Stimulated activated naive B cell treated with anti-CD40 and anti-IgM and Interleukin-4, amounts not matched to agents 10 μg/mL and 1 μg/mL and 100 μg/mL, for 72 hours (primary cell): ENCODE measurements at regions not wholly inside any gene's neighbourhood (a gene's known extent, or its start where the extent isn't known, plus 50 kb on each side); places are given as distances from the start of the nearest gene placed in this dataset.
A peak's percentile ranks its signal among the peaks of the same experiment; 100 is the strongest.
"Not testable (repeated sequence)": the region's sequence is repeated elsewhere in the genome, so short reads cannot be mapped to it uniquely, and the experiment has no call there.

Experiments
- ATAC-seq, 2 donors: fragments of 150-1000 bp; cut with Tn5 transposase; replicated peaks; 2 replicates each; pipeline ENCODE4 v1.10.0; 2021; ENCODE audit warnings: moderate library complexity in 1 of 2
- DNase-seq: peaks from one replicate; pipeline ENCODE4 v3.0.0; 2021
- H3K27ac Mint-ChIP-seq: one replicate; pipeline ENCODE4 v1.8.0; 2022; ENCODE audit warnings: mild to moderate bottlenecking, mixed read lengths
- H3K27me3 Mint-ChIP-seq, 2 donors: one replicate each; pipeline ENCODE4 v1.8.0; 2022; ENCODE audit warnings: mixed read lengths in 2 of 2
- H3K36me3 Mint-ChIP-seq, 2 donors: one replicate each; pipeline ENCODE4 v1.8.0; 2022; ENCODE audit warnings: mixed read lengths in 2 of 2, mild to moderate bottlenecking in 1 of 2
- H3K4me1 Mint-ChIP-seq, 2 donors: one replicate each; pipeline ENCODE4 v1.8.0; 2022; ENCODE audit warnings: mixed read lengths in 2 of 2, mild to moderate bottlenecking in 1 of 2
- H3K4me3 Mint-ChIP-seq, 2 donors: one replicate each; pipeline ENCODE4 v1.8.0; 2022; ENCODE audit warnings: mild to moderate bottlenecking in 2 of 2, mixed read lengths in 2 of 2, moderate library complexity in 1 of 2
- H3K9me3 Mint-ChIP-seq, 2 donors: one replicate each; pipeline ENCODE4 v1.8.0; 2022; ENCODE audit warnings: mixed read lengths in 2 of 2, mild to moderate bottlenecking in 1 of 2

- ATAC-seq (no peak), DNase-seq (no peak)
- H3K4me3 Mint-ChIP-seq = no peak overlapping the region
- H3K9me3 Mint-ChIP-seq = peaks cover 13 to 15% of the 10 kb centered on the region in 2 donors
- H3K36me3 Mint-ChIP-seq = no peaks in the 10 kb centered on the region
- peaks cover 4 to 17% of the 10 kb centered on the region in 2 donors for H3K4me1 Mint-ChIP-seq
- no peak overlapping the region for H3K27ac Mint-ChIP-seq
- H3K27me3 Mint-ChIP-seq = peaks cover 3 to 8% of the 10 kb centered on the region in 2 donors
These were observed 1214.1 kb downstream of the DIAPH3 start for GRCh38 chr13:58949646-58950045.

DNA sequence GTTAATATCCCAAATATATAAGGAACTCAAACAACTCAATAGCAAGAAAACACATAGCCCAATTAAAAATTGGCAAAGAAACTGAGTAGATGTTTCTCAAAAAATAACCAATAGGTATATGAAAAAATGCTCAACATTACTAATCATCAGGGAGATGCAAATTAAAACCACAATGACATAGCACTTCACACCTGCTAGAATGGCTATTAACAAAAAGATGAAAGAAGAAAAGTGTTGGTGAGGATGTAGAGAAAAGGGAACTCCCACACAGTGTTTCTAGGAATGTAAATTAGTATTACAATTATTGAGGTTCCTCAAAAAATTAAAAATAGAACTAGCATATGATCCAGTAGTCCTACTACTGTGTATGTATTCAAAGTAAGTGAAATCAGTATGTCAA, 1212.8 kb downstream of the DIAPH3 start:
- H3K27ac Mint-ChIP-seq = no peak overlapping the region
- H3K9me3 Mint-ChIP-seq = peaks cover 12 to 17% of the 10 kb centered on the region in 2 donors
- DNase-seq (no peak), ATAC-seq (no peak)
- H3K36me3 Mint-ChIP-seq = no peaks in the 10 kb centered on the region
- H3K4me1 Mint-ChIP-seq = peaks cover 11 to 25% of the 10 kb centered on the region in 2 donors
- no peak overlapping the region for H3K4me3 Mint-ChIP-seq
- H3K27me3 Mint-ChIP-seq = peaks cover 0 to 3% of the 10 kb centered on the region in 2 donors

- H3K4me3 Mint-ChIP-seq = no peak overlapping the region
- no peaks in the 10 kb centered on the region for H3K36me3 Mint-ChIP-seq
- DNase-seq (peak; percentile 17), ATAC-seq (peak; percentile 94)
- H3K9me3 Mint-ChIP-seq = peaks cover 11 to 12% of the 10 kb centered on the region in 2 donors
- peaks cover 15 to 25% of the 10 kb centered on the region in 2 donors for H3K4me1 Mint-ChIP-seq
- H3K27ac Mint-ChIP-seq = no peak overlapping the region
- H3K27me3 Mint-ChIP-seq = no peaks in the 10 kb centered on the region
These were observed 1210.1 kb downstream of the DIAPH3 start for GRCh38 chr13:58953638-58954037.

GRCh38 chr13:58955546-58956385, 1208.0 kb downstream of the DIAPH3 start:
- ATAC-seq (peak; percentile 67 to 73), DNase-seq (peak; percentile 1)
- Mint-ChIP-seq H3K27me3 (no peaks in the 10 kb centered on the region), H3K27ac (no peak overlapping the region), H3K4me3 (no peak overlapping the region), H3K9me3 (peaks cover 4% of the 10 kb centered on the region in 2 donors), H3K36me3 (no peaks in the 10 kb centered on the region), H3K4me1 (peaks cover 15 to 22% of the 10 kb centered on the region in 2 donors)

DNA sequence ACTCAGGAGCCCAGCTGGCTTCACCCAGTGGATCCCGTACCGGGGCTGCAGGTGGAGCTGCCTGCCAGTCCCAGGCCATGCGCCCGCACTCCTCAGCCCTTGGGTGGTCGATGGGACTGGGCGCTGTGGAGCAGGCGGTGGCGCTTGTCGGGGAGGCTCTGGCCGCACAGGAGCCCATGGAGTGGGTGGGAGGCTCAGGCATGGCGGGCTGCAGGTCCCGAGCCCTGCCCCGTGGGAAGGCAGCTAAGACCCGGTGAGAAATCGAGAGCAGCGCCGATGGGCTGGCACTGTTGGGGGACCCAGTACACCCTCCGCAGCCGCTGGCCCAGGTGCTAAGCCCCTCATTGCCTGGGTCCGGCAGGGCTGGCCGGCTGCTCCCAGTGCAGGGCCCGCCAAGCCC, 1205.6 kb downstream of the DIAPH3 start:
- not testable (repeated sequence) for H3K9me3 Mint-ChIP-seq, DNase-seq, H3K27ac Mint-ChIP-seq, H3K36me3 Mint-ChIP-seq, ATAC-seq, H3K4me3 Mint-ChIP-seq, H3K27me3 Mint-ChIP-seq
- H3K4me1 Mint-ChIP-seq = peaks cover 15% of the 10 kb centered on the region in 2 donors

GRCh38 chr13:58960888-58961287, 1202.8 kb downstream of the DIAPH3 start:
- no peak for ATAC-seq

GRCh38 chr13:58963321-58963720, 1200.4 kb downstream of the DIAPH3 start:
- no peak overlapping the region for H3K4me3 Mint-ChIP-seq
- no peak overlapping the region for H3K27ac Mint-ChIP-seq
- no peak for ATAC-seq
- H3K4me1 Mint-ChIP-seq = no peaks in the 10 kb centered on the region
- DNase-seq = no peak
- H3K27me3 Mint-ChIP-seq = no peaks in the 10 kb centered on the region
- peaks cover 1 to 2% of the 10 kb centered on the region in 2 donors for H3K9me3 Mint-ChIP-seq
- H3K36me3 Mint-ChIP-seq = no peaks in the 10 kb centered on the region

More at GRCh38 chr13:58960888-58961287, 1202.8 kb downstream of the DIAPH3 start:
- Mint-ChIP-seq H3K27ac (no peak overlapping the region), H3K4me1 (peaks cover 0 to 4% of the 10 kb centered on the region in 2 donors), H3K36me3 (no peaks in the 10 kb centered on the region), H3K9me3 (peaks cover 0 to 2% of the 10 kb centered on the region in 2 donors), H3K27me3 (no peaks in the 10 kb centered on the region), H3K4me3 (no peak overlapping the region)
- DNase-seq = no peak

GRCh38 chr13:58964048-58964447, 1199.7 kb downstream of the DIAPH3 start:
- ATAC-seq = no peak
- Mint-ChIP-seq H3K4me3 (no peak overlapping the region), H3K9me3 (peaks cover 3 to 5% of the 10 kb centered on the region in 2 donors), H3K4me1 (no peaks in the 10 kb centered on the region), H3K36me3 (no peaks in the 10 kb centered on the region), H3K27me3 (no peaks in the 10 kb centered on the region), H3K27ac (no peak overlapping the region)
- DNase-seq = no peak

DNA sequence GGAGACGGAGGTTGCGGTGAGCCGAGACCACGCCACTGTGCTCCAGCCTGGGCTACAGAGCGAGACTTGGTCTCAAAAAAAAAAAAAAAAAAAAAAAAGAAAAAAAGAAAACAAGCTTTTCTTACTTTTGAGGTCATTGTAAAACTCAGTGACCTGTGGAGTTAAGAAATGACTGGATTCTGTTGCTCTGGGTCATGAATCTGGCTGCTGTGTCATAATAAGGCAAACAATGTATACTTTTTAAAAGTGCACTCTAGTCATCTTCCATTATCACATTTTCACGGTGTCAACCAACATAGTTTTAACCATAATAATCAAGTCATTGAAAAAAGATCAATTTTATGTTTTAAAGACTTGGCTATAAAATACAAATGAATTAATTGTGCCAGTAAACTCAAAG, 1186.6 kb downstream of the DIAPH3 start:
- Mint-ChIP-seq H3K9me3 (no peaks in the 10 kb centered on the region), H3K27ac (no peak overlapping the region), H3K4me1 (no peaks in the 10 kb centered on the region), H3K27me3 (no peaks in the 10 kb centered on the region), H3K36me3 (no peaks in the 10 kb centered on the region), H3K4me3 (no peak overlapping the region)
- DNase-seq = no peak
- ATAC-seq = no peak

GRCh38 chr13:58978331-58978730, 1185.4 kb downstream of the DIAPH3 start:
- ATAC-seq (no peak), DNase-seq (no peak)
- Mint-ChIP-seq H3K36me3 (no peaks in the 10 kb centered on the region), H3K27ac (no peak overlapping the region), H3K4me1 (no peaks in the 10 kb centered on the region), H3K27me3 (no peaks in the 10 kb centered on the region), H3K9me3 (peaks cover under 1 to 3% of the 10 kb centered on the region in 2 donors), H3K4me3 (no peak overlapping the region)

DNA sequence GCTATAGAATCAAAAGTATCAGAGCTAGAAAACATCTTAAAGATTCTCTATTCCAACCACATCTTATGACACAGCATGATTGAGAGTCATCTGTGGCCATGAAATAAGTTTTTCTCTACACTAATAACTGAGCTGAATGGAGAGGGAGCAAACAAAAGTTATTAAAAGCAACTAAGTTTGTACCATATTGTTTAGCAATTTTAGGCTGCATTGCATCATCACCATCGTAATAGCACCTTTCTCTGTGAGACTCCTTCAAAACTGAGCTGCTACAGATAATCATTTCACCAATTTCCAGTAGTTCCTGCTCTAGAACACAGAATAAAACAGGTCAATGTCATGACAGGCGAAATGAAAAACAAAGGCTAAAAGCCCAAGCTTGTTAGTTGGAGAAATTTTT, 1183.9 kb downstream of the DIAPH3 start:
- DNase-seq (no peak), ATAC-seq (no peak)
- H3K9me3 Mint-ChIP-seq = peaks cover 7 to 8% of the 10 kb centered on the region in 2 donors
- H3K36me3 Mint-ChIP-seq = no peaks in the 10 kb centered on the region
- H3K4me3 Mint-ChIP-seq = no peak overlapping the region
- H3K4me1 Mint-ChIP-seq = no peaks in the 10 kb centered on the region
- no peak overlapping the region for H3K27ac Mint-ChIP-seq
- no peaks in the 10 kb centered on the region for H3K27me3 Mint-ChIP-seq

DNA sequence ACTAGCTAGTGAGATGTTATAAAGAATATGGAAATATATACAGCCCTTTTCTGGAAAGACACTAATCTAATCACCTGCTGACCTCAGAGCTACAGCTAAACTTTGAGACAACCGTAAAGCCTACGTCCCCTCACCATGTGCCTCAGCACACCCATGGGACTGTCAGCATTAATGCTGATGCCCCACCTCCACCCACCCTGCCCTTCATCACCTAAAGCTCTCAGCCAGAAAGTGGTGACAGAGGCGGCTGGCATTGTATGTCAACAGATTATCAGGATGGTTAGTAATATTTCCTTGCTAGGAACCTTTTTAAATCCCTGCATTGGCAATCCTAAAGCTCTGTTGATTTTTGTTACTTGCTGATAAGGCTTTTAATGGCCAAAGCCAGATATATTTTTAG, 1177.9 kb downstream of the DIAPH3 start:
- ATAC-seq = no peak
- Mint-ChIP-seq H3K36me3 (no peaks in the 10 kb centered on the region), H3K4me1 (no peaks in the 10 kb centered on the region), H3K9me3 (peaks cover 7 to 9% of the 10 kb centered on the region in 2 donors), H3K4me3 (no peak overlapping the region), H3K27ac (no peak overlapping the region), H3K27me3 (no peaks in the 10 kb centered on the region)
- no peak for DNase-seq

DNA sequence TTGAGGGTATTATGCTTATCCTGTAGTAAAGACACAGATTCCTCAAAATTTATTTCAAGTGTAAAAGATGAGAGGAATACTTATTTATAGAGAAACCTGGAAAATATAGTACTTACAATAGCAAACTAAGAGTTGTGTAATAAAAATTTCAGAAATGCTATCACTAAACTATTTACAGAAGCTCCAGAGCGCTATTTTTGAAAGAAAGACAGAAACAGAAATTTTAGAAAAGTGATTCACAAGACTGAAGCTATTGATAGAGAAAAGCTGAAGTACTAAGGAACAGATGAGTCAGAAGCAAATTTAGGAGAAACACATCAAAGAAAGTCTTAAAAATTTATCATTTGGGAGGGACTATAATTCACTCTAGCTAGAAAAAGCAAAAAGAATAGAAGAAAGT, 1174.2 kb downstream of the DIAPH3 start:
- ATAC-seq (no peak), DNase-seq (no peak)
- Mint-ChIP-seq H3K9me3 (peaks cover 0 to 3% of the 10 kb centered on the region in 2 donors), H3K36me3 (no peaks in the 10 kb centered on the region), H3K4me3 (no peak overlapping the region), H3K4me1 (no peaks in the 10 kb centered on the region), H3K27ac (no peak overlapping the region), H3K27me3 (no peaks in the 10 kb centered on the region)

DNA sequence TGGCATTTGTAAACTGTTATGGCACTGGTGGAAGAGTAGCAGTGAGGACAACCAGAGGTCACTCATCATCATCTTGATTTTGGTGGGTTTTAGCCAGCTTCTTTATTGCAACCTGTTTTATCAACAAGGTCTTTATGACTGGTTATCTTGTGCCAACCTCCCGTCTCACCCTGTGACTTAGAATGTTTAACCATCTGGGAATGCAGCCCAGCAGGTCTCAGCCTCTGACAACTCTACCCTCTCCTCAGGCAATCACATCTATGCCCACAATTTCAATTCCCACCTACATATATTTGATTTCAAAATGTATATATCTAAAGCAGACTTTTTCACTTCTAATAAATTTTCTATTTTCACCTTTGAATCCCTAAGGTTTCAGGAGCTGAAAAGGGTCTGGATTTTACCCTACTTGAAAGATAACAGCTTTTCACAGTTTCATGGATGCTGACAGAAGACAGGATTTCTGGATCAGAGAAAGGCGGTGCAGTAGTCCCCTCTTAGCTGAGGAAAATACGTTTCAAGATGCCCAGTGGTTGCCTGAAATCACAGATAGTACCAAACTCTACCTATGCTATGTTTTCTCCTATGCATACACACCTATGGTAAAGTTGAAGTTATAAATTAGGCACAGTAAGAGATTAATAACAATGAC, 1171.8 kb downstream of the DIAPH3 start:
- Mint-ChIP-seq H3K36me3 (no peaks in the 10 kb centered on the region), H3K9me3 (no peaks in the 10 kb centered on the region), H3K4me1 (no peaks in the 10 kb centered on the region), H3K27ac (no peak overlapping the region), H3K27me3 (no peaks in the 10 kb centered on the region), H3K4me3 (no peak overlapping the region)
- DNase-seq (no peak), ATAC-seq (no peak)

DNA sequence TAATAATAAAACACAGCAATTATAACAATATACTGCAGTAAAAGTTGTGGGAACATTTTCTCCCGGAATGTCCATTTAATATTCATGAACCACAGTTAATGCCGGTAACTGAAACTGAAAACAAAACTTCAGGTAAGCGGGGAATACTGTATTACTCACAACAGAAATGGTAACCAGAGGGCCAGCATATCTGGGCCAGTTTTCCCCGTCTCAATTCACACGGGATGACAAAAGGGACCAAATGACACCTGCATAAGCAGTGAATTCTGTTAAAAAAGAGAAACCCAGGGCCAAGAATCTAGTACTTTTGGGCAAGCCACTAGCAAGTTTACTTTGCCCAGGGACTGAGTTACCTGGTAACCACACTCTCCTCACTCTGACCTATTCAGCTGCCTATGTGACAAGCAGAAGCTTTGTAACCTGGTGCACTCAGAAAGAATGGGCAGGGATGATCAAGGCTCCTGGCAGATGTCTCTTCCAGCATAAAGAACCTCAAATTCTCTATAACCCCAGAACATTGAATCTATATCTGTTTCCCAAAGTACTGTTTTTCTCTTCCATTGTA, 1171.2 kb downstream of the DIAPH3 start:
- no peaks in the 10 kb centered on the region for H3K27me3 Mint-ChIP-seq
- H3K9me3 Mint-ChIP-seq = no peaks in the 10 kb centered on the region
- H3K4me3 Mint-ChIP-seq = no peak overlapping the region
- no peaks in the 10 kb centered on the region for H3K36me3 Mint-ChIP-seq
- no peak for DNase-seq
- no peak overlapping the region for H3K27ac Mint-ChIP-seq
- ATAC-seq = no peak
- no peaks in the 10 kb centered on the region for H3K4me1 Mint-ChIP-seq
